ENCODE measurements at regions not wholly inside any gene's neighbourhood (a gene's known extent, or its start where the extent isn't known, plus 50 kb on each side); places are given as distances from the start of the nearest gene placed in this dataset.

DNA sequence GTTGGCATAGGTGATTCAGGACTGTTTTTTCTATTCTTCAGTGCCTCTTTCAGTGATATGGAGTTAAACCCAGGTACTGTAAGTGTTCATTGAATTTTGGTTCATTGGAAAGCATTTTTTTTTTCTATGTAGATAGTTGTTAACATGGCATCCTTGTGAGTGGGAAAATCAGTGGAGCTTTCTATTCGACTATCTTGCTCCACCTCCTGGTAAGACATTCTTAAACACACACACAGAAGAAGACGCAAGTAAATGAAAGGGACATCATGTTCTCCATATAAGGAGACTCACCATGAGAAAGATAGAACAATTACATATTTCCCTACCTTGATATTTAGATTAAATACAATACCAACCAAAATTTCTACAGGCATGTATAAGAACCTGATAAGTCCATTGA, 598.5 kb upstream of the SPANXN1 start:
- H3K79me2 ChIP-seq (ENCODE audit: control insufficient read depth, insufficient read depth, low read length), result no peaks in the 10 kb centered on the region
- no peak for TF ChIP-seq EZH2 (IDR thresholded peaks at IDR 0.05; ENCODE audit: low read length)
- TF ChIP-seq, protein P1, sequence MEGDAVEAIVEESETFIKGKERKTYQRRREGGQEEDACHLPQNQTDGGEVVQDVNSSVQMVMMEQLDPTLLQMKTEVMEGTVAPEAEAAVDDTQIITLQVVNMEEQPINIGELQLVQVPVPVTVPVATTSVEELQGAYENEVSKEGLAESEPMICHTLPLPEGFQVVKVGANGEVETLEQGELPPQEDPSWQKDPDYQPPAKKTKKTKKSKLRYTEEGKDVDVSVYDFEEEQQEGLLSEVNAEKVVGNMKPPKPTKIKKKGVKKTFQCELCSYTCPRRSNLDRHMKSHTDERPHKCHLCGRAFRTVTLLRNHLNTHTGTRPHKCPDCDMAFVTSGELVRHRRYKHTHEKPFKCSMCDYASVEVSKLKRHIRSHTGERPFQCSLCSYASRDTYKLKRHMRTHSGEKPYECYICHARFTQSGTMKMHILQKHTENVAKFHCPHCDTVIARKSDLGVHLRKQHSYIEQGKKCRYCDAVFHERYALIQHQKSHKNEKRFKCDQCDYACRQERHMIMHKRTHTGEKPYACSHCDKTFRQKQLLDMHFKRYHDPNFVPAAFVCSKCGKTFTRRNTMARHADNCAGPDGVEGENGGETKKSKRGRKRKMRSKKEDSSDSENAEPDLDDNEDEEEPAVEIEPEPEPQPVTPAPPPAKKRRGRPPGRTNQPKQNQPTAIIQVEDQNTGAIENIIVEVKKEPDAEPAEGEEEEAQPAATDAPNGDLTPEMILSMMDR (optimal IDR thresholded peaks at IDR 0.05 in 1 of 3, IDR thresholded peaks at IDR 0.05 in 1 of 3, conservative IDR thresholded peaks at IDR 0.05 in 1 of 3; ENCODE audit: extremely low read depth in 1 of 3, insufficient read depth in 2 of 3, low read length in 3 of 3), result no peak
- no peak overlapping the region for H3K4me2 ChIP-seq (ENCODE audit: control insufficient read depth, extremely low read depth, insufficient read depth, low read depth, low read length)
- DNase-seq (ENCODE audit: low read depth, low spot score) (no peak), FAIRE-seq (no peak)
- H4K20me1 ChIP-seq (ENCODE audit: control insufficient read depth, extremely low read depth, insufficient read depth, low read length), result no peaks in the 10 kb centered on the region
- no peak overlapping the region for H2AFZ ChIP-seq (ENCODE audit: control insufficient read depth, low read length)
- H3K27me3 ChIP-seq (ENCODE audit: control insufficient read depth, extremely low read depth, insufficient read depth, low read length), result no peaks in the 10 kb centered on the region
- H3K9ac ChIP-seq (ENCODE audit: control insufficient read depth, extremely low read depth, insufficient read depth, low read length), result no peak overlapping the region
- H3K4me3 ChIP-seq (ENCODE audit: control insufficient read depth in 2 of 3, extremely low read depth in 1 of 3, insufficient read depth in 2 of 3, low read depth in 1 of 3, low read length in 3 of 3), result no peak overlapping the region
- H3K9me3 ChIP-seq (ENCODE audit: control insufficient read depth, low read depth, low read length), result no peaks in the 10 kb centered on the region
- no peaks in the 10 kb centered on the region for H3K4me1 ChIP-seq (ENCODE audit: control insufficient read depth, extremely low read depth, insufficient read depth, low read length)
- no peaks in the 10 kb centered on the region for H3K36me3 ChIP-seq (ENCODE audit: control insufficient read depth in 2 of 2, extremely low read depth in 1 of 2, insufficient read depth in 2 of 2, low read length in 2 of 2)
- no peak overlapping the region for H3K27ac ChIP-seq (ENCODE audit: control insufficient read depth, insufficient read depth, low read length)
- H3K9me1 ChIP-seq (ENCODE audit: control insufficient read depth, extremely low read depth, insufficient read depth, low read length), result no peaks in the 10 kb centered on the region
- dilution Hi-C loops (cut with MboI; ENCODE audit: extremely low pct_ligation_motif_present, low sequenced_read_pairs), result no loop called here

DNA sequence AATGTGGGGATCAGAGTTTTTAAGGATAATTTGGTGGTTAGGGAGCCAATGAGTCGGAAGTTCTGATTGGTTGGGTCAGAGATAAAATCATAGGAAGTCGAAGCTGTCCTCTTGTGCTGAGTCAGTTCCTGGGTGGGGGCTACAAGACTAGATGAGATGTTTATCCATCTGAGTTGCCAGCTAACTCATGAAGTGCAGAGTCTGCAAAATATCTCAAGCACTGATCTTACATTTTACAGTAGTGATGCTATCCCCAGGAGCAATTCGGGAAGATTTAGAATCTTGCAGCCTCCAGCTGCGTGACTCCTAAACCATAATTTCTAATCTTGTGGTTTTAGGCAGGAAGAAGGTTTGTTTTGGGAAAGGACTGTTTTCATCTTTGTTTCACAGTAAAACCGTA, 565.8 kb upstream of the SPANXN1 start:
- no peak for DNase-seq (ENCODE audit: low read depth, low spot score)
- H3K4me3 ChIP-seq (ENCODE audit: control insufficient read depth in 2 of 3, extremely low read depth in 1 of 3, insufficient read depth in 2 of 3, low read depth in 1 of 3, low read length in 3 of 3), result no peak overlapping the region
- H3K4me2 ChIP-seq (ENCODE audit: control insufficient read depth, extremely low read depth, insufficient read depth, low read depth, low read length), result no peak overlapping the region
- no peak for TF ChIP-seq EZH2 (IDR thresholded peaks at IDR 0.05; ENCODE audit: low read length)
- TF ChIP-seq, protein P1 (optimal IDR thresholded peaks at IDR 0.05 in 1 of 3, IDR thresholded peaks at IDR 0.05 in 1 of 3, conservative IDR thresholded peaks at IDR 0.05 in 1 of 3; ENCODE audit: extremely low read depth in 1 of 3, insufficient read depth in 2 of 3, low read length in 3 of 3), result no peak
- H3K9me1 ChIP-seq (ENCODE audit: control insufficient read depth, extremely low read depth, insufficient read depth, low read length), result no peaks in the 10 kb centered on the region
- dilution Hi-C loops (cut with MboI; ENCODE audit: extremely low pct_ligation_motif_present, low sequenced_read_pairs), result no loop called here
- no peaks in the 10 kb centered on the region for H3K79me2 ChIP-seq (ENCODE audit: control insufficient read depth, insufficient read depth, low read length)
- H4K20me1 ChIP-seq (ENCODE audit: control insufficient read depth, extremely low read depth, insufficient read depth, low read length), result no peaks in the 10 kb centered on the region
- H3K27ac ChIP-seq (ENCODE audit: control insufficient read depth, insufficient read depth, low read length), result no peak overlapping the region
- H3K36me3 ChIP-seq (ENCODE audit: control insufficient read depth in 2 of 2, extremely low read depth in 1 of 2, insufficient read depth in 2 of 2, low read length in 2 of 2), result no peaks in the 10 kb centered on the region
- H3K4me1 ChIP-seq (ENCODE audit: control insufficient read depth, extremely low read depth, insufficient read depth, low read length), result no peaks in the 10 kb centered on the region
- no peak overlapping the region for H2AFZ ChIP-seq (ENCODE audit: control insufficient read depth, low read length)
- no peak for FAIRE-seq
- H3K27me3 ChIP-seq (ENCODE audit: control insufficient read depth, extremely low read depth, insufficient read depth, low read length), result no peaks in the 10 kb centered on the region
- H3K9me3 ChIP-seq (ENCODE audit: control insufficient read depth, low read depth, low read length), result no peaks in the 10 kb centered on the region
- no peak overlapping the region for H3K9ac ChIP-seq (ENCODE audit: control insufficient read depth, extremely low read depth, insufficient read depth, low read length)
